Retinal pigment epithelial cell (primary cell): ENCODE measurements at regions not wholly inside any gene's neighbourhood (a gene's known extent, or its start where the extent isn't known, plus 50 kb on each side); places are given as distances from the start of the nearest gene placed in this dataset.
A peak's percentile ranks its signal among the peaks of the same experiment; 100 is the strongest.

Source experiments
- DNase-seq: peaks from one replicate; pipeline ENCODE4 v3.0.0-alpha.2; 2010; ENCODE audit warnings: low read depth
- H3K4me3 ChIP-seq: 2 replicates; pipeline ENCODE4 v1.5.1; 2011; ENCODE audit warnings: mild to moderate bottlenecking, low read length, control low read depth, moderate library complexity
- TF ChIP-seq, protein P1 (sequence below): conservative IDR thresholded peaks from 2 replicates; pipeline ENCODE4 v1.5.1; 2011; ENCODE audit warnings: low read depth, low read length, control low read depth, inconsistent platforms

DNA sequence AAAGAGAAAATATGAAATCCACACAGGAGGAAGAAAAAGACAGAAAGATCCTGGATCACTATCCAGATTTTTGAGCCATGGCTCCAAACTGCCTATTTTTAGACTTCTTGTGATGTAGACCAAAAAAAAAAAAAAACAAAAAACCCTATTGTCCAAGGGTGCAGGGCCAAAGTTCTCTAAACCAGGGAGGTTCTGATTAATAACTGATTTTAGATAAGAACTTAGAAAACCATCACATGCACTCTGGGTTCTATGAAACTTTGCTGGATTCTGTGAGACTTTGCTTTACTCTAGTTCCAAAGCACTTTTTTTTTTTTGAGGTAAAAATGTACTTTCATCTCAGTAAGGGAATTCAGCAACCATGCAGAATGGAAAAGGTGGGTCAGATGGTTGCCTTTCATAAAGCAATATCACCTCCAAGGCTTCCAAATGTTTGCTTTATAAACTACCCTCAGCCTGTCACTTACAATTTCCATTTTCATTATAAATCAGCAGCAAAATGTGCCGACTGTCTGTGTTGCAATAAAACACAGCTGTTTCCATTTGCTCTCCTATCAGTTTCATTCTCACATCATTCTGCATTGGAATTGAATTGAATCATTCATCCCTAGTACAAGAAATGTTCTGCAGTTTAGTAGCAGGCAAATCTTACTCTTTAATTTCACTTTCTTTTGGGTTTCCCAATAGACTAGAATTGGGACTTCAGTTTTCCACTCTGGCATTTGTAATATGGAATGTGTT lies 1584.3 kb upstream of the RAG2 start:
- TF ChIP-seq, protein P1, sequence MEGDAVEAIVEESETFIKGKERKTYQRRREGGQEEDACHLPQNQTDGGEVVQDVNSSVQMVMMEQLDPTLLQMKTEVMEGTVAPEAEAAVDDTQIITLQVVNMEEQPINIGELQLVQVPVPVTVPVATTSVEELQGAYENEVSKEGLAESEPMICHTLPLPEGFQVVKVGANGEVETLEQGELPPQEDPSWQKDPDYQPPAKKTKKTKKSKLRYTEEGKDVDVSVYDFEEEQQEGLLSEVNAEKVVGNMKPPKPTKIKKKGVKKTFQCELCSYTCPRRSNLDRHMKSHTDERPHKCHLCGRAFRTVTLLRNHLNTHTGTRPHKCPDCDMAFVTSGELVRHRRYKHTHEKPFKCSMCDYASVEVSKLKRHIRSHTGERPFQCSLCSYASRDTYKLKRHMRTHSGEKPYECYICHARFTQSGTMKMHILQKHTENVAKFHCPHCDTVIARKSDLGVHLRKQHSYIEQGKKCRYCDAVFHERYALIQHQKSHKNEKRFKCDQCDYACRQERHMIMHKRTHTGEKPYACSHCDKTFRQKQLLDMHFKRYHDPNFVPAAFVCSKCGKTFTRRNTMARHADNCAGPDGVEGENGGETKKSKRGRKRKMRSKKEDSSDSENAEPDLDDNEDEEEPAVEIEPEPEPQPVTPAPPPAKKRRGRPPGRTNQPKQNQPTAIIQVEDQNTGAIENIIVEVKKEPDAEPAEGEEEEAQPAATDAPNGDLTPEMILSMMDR, result no peak
- H3K4me3 ChIP-seq, result no peak overlapping the region
- no peak for DNase-seq

- no peak for DNase-seq
- TF ChIP-seq, protein P1, result no peak
- H3K4me3 ChIP-seq, result no peak overlapping the region
Observed at GRCh38 chr11:38176686-38177322, 1578.8 kb upstream of the RAG2 start.

- TF ChIP-seq, protein P1, result no peak
- H3K4me3 ChIP-seq, result no peak overlapping the region
- DNase-seq, result no peak
Observed at GRCh38 chr11:38173676-38174075, 1575.6 kb upstream of the RAG2 start.

- TF ChIP-seq, protein P1, result no peak
- peak; percentile 55 for DNase-seq
- H3K4me3 ChIP-seq, result no peak overlapping the region
Observed at GRCh38 chr11:38169286-38169685, 1571.2 kb upstream of the RAG2 start.

DNA sequence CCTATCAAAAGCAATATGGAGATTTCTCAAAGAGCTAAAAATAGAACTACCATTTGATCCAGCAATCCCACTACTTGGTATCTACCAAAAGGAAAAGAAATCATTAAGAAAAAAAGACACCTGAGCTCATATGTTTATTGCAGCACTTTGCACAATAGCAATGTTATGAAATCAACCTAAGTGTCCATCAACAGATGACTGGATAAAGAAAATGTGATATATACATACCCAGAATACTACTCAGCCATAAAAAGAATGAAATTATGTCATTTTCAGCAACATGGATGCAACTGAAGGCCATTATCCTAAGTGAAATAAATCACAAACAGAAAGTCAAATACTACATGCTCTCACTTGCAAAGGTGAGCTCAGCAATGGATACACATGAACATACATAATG lies 1565.5 kb upstream of the RAG2 start:
- TF ChIP-seq, protein P1, result no peak
- no peak overlapping the region for H3K4me3 ChIP-seq
- DNase-seq, result no peak

GRCh38 chr11:38160433-38160832 lies 1562.4 kb upstream of the RAG2 start:
- H3K4me3 ChIP-seq, result no peak overlapping the region
- no peak for DNase-seq
- TF ChIP-seq, protein P1, result no peak

DNA sequence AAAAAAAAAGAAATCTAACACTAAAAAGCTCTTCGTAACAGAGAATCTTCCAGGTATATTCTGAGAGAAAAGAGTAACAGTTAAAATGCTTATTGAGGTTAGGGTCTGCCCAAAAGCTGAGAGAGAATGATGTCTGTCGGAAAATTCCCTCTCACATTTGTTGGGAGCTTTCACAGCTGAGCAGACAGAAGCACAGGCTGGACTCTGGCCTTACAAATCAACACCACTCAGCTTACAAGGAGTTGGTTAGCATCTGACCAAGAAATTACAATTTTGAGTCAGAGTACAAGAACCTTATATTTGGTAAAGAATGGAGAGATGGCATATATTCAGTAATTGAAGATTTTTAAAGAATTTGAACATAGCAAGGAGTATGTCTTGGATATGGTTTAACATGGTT lies 1561.0 kb upstream of the RAG2 start:
- no peak for DNase-seq
- H3K4me3 ChIP-seq, result no peak overlapping the region
- TF ChIP-seq, protein P1, result no peak
